ENCODE measurements at regions not wholly inside any gene's neighbourhood (a gene's known extent, or its start where the extent isn't known, plus 50 kb on each side); places are given as distances from the start of the nearest gene placed in this dataset.

- DNase-seq, result no peak
Measured at GRCh38 chr3:95394286-95394685, 1331.4 kb downstream of the NSUN3 start.

GRCh38 chr3:95399585-95399984 is 1336.7 kb downstream of the NSUN3 start:
- no peak for DNase-seq

GRCh38 chr3:95401693-95402092 is 1338.8 kb downstream of the NSUN3 start:
- no peak for DNase-seq

- DNase-seq, result no peak
Measured at GRCh38 chr3:95407709-95408463, 1345.0 kb downstream of the NSUN3 start.

GRCh38 chr3:95408464-95408862 is 1345.6 kb downstream of the NSUN3 start:
- no peak for DNase-seq

DNA sequence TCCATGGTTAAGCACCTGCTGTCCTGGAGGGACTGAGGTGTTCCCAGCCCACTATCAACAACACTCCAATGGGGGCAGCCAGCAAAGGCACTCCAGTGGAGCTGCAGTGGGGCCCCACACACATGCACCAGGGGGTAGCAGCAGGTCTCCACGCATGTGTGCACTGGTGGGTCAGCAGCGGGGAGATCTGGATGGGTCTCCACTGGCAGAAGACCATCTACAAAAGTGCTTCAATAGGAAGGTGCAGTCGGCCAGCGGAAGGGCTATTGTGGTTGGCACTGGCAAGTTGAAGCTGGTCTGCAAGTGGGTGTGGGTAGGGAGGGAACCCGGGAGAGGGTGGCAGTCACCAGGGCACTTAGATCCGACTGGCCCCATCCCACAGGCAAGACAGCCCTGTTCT is 1355.4 kb downstream of the NSUN3 start:
- no peak for DNase-seq

DNA sequence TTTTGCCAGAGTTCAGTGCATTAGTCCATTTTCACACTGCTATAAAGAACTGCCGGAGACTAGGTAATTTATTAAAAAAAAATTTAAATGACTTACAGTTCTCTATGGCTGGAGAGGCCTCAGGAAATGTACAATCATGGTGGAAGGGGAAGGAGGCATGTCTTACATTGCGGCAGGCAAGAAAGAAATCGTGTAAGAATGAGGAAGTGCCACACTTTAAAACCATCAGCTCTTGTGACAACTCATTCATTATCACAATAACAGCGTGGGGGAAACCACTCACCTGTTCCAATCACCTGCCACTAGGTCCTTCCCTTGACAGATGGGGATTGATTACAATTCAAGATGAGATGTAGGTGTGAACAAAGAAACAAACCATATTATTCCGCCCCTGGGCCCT is 1361.4 kb downstream of the NSUN3 start:
- no peak for DNase-seq

- DNase-seq, result no peak
Measured at GRCh38 chr3:95434491-95434890, 1371.6 kb downstream of the NSUN3 start.

DNA sequence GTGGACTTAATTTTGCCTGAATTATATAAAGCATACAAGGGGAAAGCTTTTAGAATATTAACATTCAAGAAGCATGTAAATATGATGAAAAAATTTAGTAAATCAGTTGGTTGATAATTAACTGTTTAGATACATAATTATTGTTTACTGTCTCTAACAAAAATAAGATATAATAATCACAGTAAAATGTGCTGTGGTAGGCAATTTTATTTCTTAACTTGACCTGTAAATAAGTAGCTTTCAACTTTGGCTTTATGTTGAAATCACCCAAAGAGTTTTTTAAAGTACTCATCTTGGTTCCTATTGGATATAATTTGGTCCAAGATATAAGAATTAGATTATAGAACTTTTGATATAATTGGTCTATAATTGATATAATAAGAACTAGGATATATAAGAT is 1374.5 kb downstream of the NSUN3 start:
- DNase-seq, result no peak

- DNase-seq, result no peak
Measured at GRCh38 chr3:95438274-95438673, 1375.4 kb downstream of the NSUN3 start.

- DNase-seq, result no peak
Measured at GRCh38 chr3:95442766-95443165, 1371.6 kb upstream of the EPHA6 start.

DNA sequence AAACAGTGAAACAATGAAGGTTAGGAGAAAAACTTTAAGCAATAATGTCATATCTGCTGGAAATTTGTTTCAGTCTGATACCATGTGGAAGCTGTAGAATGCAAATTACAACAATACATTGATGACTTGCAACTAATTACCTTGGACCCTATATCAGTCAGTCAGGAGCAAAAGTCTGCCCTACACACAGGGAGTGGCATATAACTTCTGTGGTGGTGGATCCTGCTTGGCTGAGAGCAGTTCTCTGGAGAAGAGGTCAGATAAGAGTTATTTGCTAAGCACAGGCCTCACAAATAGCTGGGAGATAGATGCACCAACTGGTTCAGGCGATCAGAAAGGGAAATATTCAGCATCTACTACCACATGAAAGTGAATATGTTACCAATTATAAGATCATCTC is 1364.6 kb upstream of the EPHA6 start:
- DNase-seq, result no peak

DNA sequence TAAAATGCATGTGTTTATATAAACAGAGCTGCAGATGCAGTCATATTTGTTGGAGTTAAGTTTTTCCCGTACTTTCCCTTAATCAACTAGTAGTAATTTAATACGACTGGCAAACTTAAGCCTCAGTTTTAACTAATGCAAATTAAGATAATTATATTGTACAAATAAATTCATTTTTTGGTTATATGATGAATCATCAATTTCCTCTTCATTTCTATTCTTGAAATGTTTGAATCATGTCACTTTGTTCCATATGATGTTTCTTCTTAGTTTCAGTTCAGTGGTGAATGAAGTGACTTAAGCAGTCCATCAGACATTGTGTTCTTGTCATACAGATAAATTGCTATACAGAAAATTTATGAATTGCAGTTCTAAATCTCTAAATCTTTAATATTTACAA is 1361.2 kb upstream of the EPHA6 start:
- no peak for DNase-seq

- DNase-seq, result no peak
Measured at GRCh38 chr3:95456835-95457234, 1357.6 kb upstream of the EPHA6 start.

DNA sequence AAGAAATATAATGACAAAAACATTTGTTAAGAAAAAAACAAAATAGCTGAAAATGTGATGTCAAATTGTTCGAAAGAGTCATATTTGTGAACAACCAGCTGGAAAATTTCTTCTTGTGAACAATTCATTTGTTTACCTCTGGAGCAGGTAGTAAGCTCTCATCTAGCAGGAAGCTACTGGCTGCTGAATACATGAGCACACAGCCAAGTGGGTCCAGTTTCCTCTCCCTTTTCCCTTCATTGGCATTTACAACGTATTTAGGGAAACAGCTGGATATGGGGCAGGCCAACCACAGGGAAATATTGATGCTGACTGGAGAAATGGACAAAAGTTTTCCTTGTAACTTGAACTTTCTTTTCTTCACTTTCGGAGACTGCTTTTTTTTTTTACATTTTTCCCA is 1354.7 kb upstream of the EPHA6 start:
- no peak for DNase-seq

GRCh38 chr3:95460274-95460673 is 1354.1 kb upstream of the EPHA6 start:
- DNase-seq, result no peak

DNA sequence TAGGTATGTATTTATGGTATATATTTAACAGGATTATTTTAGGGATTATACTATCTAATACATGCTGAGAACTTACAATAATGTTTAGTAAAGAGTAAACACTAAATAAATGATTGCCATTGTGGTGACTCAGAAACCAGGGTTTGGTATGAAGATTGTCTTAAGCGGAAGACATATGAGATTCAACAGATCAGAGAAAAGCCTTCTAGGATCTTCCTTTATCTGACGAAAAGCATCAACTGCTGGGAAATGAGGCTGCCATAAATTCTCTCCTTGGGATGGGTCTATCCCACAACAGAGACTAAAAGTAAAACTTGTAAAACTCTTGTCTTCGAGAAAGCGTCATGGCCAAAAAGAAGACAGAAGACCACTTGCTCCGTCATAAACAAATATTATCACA is 1352.2 kb upstream of the EPHA6 start:
- DNase-seq, result no peak

DNA sequence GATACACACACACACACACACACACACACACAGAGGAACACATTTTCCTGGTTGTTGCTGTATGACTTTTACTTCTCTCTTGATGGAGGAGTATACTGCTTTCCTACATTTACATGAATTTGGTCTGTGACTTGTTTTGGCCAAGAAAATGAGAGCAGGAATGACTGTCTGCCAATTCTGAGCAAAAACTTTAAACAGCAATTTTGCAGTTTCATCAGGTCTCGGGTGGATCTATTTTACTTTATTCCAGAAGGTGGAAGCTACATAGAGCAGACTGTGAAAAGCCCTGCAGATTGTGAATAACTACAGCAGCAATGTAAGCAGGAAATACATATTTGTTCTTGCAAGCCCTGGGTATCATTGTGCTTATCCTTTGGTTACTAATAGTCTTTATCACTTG is 1350.0 kb upstream of the EPHA6 start:
- DNase-seq, result no peak

DNA sequence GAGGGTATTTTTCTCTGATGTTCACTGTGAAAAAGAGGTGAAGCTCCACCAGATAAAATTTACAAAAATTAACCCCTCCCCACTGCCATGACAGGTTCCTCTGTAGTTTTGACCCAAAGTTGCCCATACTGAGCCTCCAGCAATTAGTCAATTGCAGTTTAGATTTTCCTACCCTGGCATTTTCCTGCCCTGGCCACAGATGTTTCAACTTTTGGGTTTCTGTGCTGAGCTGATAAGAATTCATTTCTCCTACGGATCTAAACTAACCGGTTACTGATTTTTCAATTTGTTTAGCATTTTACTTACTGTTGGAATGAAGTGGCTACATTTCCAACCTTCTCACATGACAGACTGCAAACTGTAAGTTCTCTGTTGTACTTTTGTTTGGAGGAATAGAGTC is 1346.1 kb upstream of the EPHA6 start:
- DNase-seq, result no peak

GRCh38 chr3:95474338-95474737 is 1340.1 kb upstream of the EPHA6 start:
- DNase-seq, result no peak

DNA sequence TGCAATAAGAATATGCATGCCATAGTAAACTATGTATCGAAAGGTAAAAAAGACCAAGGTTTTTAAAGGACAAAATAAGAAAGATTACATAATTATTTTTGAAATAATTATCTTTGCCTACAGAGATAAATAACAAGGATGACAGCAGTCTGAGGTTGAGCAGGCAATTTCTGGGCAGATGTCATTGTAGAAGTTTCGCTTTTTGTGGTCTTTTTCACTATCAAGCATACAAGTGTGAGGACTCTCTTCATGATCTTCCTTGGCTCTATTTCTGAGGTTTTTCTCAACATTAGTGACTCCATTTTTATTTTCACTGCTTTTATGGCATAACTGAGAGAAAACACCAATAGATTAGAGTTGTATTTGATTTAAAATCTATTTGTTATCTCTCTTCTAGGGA is 1337.9 kb upstream of the EPHA6 start:
- no peak for DNase-seq

DNA sequence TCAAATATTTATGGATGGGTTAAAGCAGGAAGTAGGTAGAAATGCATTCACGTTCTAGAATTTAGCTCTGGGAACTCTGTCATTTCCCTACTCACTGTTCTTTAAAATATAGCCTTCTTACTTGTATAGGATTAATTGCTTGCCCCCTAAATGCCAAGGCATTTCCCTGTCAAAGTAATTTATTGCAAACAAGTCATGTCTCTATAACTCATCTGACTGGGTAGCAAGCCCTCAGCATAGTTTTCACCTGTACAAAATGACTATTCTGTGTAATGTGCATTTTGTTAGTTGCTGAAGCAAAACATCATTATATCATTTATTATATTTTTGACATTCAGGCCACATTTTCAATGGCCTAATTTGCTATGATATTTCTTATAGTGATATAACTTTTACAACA is 1308.2 kb upstream of the EPHA6 start:
- DNase-seq, result no peak

- DNase-seq, result no peak
Measured at GRCh38 chr3:95508124-95508523, 1306.3 kb upstream of the EPHA6 start.

DNA sequence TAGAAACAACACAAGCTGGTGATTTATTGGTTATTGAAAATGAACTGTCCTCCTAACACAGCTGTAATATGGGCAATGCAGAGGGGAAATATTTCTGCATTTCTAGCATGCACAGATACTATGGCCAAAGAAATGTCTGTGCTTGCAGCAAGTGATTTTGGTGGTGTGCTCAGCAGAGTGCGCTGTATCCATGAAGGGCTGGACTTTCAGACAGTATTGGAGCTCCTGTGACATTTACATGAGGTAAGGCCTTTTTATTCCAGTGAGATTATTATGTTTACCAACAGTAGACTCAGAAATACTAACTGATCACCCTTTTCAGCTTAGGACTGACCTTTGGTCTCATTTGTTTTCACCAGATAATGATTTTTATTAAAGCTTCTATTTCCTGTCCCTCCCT is 1302.6 kb upstream of the EPHA6 start:
- DNase-seq, result no peak

GRCh38 chr3:95514260-95514659 is 1300.1 kb upstream of the EPHA6 start:
- no peak for DNase-seq

Measured in suppressor macrophage (primary cell).